Ammon's horn (tissue), 1 donor: ENCODE measurements at regions not wholly inside any gene's neighbourhood (a gene's known extent, or its start where the extent isn't known, plus 50 kb on each side); places are given as distances from the start of the nearest gene placed in this dataset.

ENCODE experiments used
- DNase-seq: peaks from one replicate; pipeline ENCODE4 v3.0.0-alpha.2; 2016; ENCODE audit warnings: low spot score

DNA sequence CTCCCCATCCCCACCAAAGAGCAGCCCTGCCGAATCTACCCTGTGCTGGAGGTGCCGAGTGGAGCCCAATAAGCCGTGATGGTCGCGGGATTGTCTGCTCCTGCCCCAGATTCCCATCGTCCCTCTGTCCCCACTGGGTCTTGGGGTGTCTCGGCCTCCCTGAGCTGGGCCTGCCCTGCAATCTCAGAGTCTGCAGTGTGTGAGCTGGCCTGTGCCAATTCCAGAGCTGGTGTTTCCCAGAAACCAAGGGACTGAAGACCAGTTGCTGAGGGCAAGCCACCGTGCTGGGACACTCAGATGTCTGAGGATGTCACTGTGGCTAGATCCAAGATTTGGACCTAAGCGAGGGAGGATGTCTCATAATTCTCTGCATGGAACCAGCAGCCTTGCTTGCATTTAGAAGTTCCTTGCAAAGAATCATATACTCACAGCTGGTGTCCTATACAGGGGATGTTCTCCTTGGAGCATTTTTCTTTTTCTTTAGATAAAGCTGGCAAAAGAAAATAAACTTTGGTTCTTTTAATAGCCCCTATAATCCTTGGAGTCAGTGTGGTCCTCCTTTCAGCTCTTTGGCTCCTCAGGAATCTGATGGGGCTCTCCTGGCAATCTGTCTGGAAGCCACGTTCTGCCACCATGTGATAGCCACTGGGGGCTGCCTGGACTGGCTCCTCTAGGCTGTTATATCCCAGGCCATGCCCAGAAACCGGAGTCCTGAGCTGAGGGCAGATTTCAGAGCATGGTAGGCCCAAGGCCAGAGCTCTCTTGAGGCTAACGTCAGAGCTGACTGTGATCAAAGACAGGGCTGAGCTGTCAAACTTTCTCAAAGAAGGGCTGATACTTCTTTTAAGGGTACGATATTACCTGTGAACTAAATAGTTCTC lies 140.1 kb upstream of the HAAO start:
- no peak for DNase-seq

DNA sequence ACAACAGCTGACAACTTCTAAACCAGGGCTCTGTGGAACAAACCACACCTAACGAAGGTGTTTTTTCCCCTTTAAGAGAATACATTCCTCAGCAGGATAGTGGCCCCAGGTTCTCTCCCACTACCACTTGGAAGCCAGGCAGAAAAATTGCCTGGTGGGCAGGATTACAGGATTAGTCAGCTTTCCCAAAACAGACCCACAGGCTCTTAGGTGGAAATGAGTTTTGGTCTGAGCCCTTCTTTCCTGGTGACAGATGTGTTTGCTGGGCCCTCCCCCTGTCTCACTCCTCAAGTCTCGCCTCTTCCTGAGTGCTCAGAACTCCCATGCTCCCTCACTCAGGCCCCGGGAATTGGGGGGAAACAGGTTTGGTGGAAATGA lies 139.4 kb upstream of the HAAO start:
- no peak for DNase-seq

GRCh38 chr2:42931146-42931817 lies 138.9 kb upstream of the HAAO start:
- no peak for DNase-seq

GRCh38 chr2:42930025-42930581 lies 137.7 kb upstream of the HAAO start:
- DNase-seq = no peak

GRCh38 chr2:42929546-42930024 lies 137.2 kb upstream of the HAAO start:
- DNase-seq = no peak

GRCh38 chr2:42928692-42929545 lies 136.5 kb upstream of the HAAO start:
- no peak for DNase-seq

DNA sequence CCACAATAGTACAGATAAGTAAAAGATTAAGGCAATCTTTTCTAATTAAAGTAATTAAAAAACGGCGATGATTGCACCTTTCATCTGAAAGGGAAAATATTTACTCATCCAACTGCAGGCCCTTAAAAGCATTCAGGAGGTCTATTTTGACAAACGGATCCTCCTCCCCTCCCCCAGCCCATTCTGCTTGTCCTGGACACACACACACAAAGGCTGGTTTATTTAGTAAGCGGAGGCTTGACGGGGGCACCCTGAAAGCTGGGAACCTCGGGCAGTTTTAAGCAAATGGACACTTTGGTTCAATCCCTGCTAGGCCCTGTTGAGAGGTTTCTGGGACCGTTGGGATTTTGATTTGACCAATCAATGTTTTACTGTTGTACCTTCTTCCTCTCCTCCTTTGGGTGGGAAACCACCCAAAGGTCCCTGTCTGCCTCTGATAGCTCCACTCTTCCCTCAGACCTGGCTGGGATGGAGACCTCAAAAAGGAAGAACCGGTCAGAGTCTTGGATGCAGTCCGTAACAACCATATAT lies 135.8 kb upstream of the HAAO start:
- DNase-seq = no peak

- DNase-seq = no peak
These were observed 135.2 kb upstream of the HAAO start for GRCh38 chr2:42927334-42928160.

DNA sequence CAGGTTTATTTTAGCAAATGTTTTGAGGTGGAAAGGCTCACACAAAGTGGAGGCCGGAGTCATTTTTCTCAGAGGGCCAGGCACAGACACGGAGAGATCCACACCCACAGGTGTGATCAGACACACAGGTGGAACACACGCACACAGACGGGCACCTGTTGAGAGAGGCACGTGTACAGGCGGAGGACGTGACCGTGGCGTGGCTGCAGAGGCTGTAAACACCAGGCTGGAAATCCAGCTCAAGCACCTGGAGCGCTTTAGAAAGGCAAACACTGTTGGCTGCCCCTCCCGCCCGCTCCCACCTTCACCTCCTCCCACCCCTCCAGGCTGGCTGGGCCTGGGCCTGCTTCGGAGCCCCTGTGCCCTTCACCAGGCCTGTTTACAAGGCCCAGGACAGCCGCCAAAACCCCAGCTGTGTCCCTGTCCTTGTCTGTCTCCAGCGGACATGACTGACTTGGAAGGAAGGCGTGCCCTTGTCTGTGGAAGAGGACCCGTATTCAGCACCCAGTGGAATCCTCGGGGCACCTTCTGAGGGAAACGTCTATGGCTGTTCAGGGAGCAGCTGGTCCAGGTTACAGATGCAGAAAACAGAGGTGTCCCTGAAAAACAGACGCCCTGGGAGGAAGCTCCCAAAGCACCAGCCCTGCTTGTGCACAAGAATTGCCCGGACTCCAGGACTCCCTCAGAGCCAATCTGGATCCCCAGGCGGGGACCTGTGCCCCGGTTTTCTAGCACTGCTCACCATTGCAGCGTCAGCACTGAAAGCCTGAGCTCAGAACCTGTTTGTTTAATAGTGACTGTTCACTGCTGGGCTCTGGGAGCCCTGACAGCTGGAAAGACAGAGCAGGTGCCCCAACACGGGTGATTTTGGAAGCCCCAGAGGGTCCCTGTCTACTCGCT lies 134.3 kb upstream of the HAAO start:
- no peak for DNase-seq

GRCh38 chr2:42925742-42926433 lies 133.5 kb upstream of the HAAO start:
- peak; percentile 78 for DNase-seq

DNA sequence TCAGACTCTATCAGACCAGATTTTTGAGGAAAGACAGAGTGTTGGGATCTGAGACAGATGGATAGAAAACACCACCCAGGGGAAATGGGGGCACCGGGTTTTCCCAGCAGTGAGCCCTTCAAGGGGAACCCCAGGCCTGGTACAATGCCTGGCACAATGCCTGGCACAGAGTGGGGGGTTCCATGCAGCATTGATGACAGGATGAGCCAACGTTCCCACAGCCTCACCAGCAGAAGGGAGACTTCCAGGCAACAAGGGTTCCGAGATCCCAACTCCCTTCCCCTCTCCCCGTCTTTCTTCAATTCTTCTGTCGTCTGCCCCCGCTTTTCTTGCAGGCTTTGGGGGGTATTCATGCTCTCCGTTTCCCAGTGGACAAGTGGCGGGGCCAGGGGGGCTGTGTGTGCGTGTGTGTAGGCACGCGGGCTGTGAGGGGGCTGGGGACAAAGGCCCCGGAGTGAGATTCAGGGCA lies 132.1 kb upstream of the HAAO start:
- DNase-seq = no peak

DNA sequence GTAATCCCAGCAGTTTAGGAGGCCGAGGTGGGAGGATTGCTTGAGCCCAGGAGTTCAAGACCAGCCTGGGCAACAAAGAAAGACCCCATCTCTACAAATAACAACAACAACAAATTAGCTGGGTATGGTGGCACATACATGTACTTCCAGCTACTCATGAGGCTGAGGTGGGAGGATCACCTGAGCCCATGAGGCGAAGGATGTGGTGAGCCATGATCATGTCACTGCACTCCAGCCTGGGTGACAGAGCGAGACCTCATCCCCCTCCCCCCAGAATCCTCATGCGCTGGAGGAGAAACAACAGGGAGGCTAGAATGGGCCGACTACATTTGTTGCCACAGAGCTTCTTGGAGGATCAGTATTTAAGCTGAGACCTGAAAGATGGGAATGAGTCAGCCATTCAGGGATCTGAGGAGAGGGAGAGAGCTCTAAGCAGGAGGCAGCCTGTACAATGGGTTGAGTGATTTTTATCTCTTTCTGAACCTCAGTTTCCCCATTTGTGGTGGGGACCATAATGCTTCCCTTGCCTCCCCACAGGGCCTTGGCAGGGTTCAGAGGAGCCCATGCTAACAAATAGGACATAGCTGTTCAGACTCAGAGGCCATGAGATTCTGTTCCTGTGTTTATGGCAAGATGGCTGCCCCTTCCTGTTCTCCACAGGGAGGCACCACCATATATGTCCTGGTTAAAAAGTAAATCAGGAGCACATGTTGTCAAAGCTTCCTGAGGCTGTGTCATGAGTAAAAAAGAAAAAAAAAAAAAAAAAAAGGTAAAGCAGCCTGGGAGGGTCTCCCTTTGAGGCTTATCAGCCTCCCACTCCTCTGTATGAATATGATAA lies 131.4 kb upstream of the HAAO start:
- DNase-seq = no peak

GRCh38 chr2:42922790-42923579 lies 130.6 kb upstream of the HAAO start:
- DNase-seq = no peak

- no peak for DNase-seq
These were observed 129.9 kb upstream of the HAAO start for GRCh38 chr2:42922293-42922692.

DNA sequence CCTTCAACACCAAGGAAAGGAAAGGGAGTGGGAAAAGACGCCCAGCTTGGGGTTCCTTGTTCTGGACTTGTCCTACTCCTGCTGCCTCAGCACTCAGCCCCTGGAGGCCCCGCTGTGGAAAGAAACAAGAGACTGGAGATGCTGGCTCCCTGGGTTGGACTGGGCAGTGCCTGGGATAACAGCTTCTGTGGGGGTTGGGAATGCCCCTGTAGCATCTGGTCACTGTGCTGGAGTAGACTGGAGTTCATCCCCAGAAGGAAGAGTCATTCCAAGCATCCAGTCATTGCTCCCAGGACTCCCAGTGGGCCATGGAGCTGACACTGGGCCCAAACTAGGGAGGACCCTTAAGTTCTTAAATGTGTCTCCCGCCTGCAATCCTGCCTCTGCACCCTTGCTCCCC lies 129.3 kb upstream of the HAAO start:
- DNase-seq = no peak

GRCh38 chr2:42921147-42921520 lies 128.8 kb upstream of the HAAO start:
- DNase-seq = no peak

DNA sequence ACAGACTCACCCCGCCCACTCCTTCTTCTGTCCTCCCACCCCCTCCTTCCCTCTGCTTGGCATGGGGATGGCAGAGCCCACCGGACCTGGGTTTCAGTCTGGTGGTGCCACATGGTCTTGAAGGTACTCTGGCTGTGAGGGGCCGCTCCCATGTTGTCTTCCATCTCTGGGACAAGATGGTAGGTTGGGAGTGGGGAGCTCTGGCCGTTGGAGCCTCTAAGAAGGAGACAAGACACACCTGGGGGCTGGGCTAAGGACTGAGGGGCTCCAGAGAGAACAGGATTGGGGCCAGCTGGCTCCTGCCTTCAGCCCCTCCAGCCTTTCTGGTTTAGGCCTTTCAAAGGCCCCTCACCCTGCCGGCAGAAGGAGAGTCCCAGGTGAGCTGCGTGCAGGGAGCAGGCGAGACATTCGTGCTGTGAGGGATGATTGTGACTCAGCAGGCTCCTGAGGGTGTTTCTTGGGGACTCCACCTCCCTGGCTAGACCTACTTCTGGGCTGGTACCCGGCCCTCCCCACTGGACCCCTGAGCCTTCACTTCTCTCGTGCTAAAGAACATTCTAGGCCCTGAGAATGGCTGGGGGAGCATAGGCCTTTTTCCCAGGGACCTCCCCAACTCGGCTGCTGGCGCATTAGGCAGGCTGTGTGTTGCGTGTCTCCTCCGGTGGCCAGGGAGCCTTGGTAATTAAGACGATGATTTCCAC lies 128.2 kb upstream of the HAAO start:
- DNase-seq = no peak
